ENCODE measurements at regions not wholly inside any gene's neighbourhood (a gene's known extent, or its start where the extent isn't known, plus 50 kb on each side); places are given as distances from the start of the nearest gene placed in this dataset.

GRCh38 chr10:107232013-107232412, 67.5 kb upstream of the SORCS1 start:
- DNase-seq, result peak in 2 of 3 donors; percentile 7 to 19

- DNase-seq, result no peak
Measured at GRCh38 chr10:107230887-107231286, 66.4 kb upstream of the SORCS1 start.

GRCh38 chr10:107215681-107216080, 51.2 kb upstream of the SORCS1 start:
- no peak for DNase-seq
